K562 (cell line): ENCODE measurements at regions not wholly inside any gene's neighbourhood (a gene's known extent, or its start where the extent isn't known, plus 50 kb on each side); places are given as distances from the start of the nearest gene placed in this dataset.
A peak's percentile ranks its signal among the peaks of the same experiment; 100 is the strongest.

Experiments
- ATF1 ChIP-seq, 2 experiments: fragments of 450-650 bp in 1 of 2; IDR thresholded peaks; 2 replicates each; pipeline ENCODE4 v1.6.1; 2016; ENCODE audit warnings: missing compliant biosample characterization in 1 of 2, missing genetic modification characterization in 1 of 2
- ATF7 ChIP-seq: fragments of 450-650 bp; IDR thresholded peaks from 2 replicates; pipeline ENCODE4 v1.7.1; 2014; ENCODE audit warnings: mild to moderate bottlenecking, moderate library complexity
- CBFB ChIP-seq: sonication (generic); formaldehyde crosslinking; IDR thresholded peaks from 2 replicates; pipeline ENCODE4 v1.4.0; 2020; ENCODE audit warnings: mild to moderate bottlenecking, missing genetic modification reagents
- DACH1 ChIP-seq: fragments of 450-650 bp; IDR thresholded peaks from 2 replicates; pipeline ENCODE4 v1.6.1; 2018; ENCODE audit not compliant: partially characterized antibody
- FOXA3 ChIP-seq, 2 experiments: fragments of 450-650 bp in 1 of 2; sonication (generic) in 1 of 2; formaldehyde crosslinking; IDR thresholded peaks in 1 of 2; conservative IDR thresholded peaks in 1 of 2; 2 replicates each; pipeline versions ENCODE4 v1.4.0 to v1.8.0; 2020 to 2022; ENCODE audit warnings: mild to moderate bottlenecking in 2 of 2, missing genetic modification reagents in 1 of 2
- GATAD2B ChIP-seq: fragments of 450-650 bp; IDR thresholded peaks from 2 replicates; pipeline ENCODE4 v1.6.1; 2017; ENCODE audit warnings: mild to moderate bottlenecking, borderline replicate concordance
- HDAC3 ChIP-seq: fragments of 450-650 bp; IDR thresholded peaks from 2 replicates; pipeline ENCODE4 v1.6.1; 2018; ENCODE audit warnings: borderline replicate concordance, mild to moderate bottlenecking, moderate library complexity; ENCODE audit not compliant: partially characterized antibody
- MCM2 ChIP-seq: fragments of 450-650 bp; IDR thresholded peaks from 2 replicates; pipeline ENCODE4 v1.6.1; 2017; ENCODE audit warnings: low read depth, mild to moderate bottlenecking
- MECOM ChIP-seq: fragments of 250-450 bp; sonication (Bioruptor Pico); IDR thresholded peaks from 2 replicates; pipeline ENCODE4 v1.8.0; 2022; ENCODE audit warnings: inconsistent platforms
- MTF1 ChIP-seq: fragments of 250-450 bp; sonication (Bioruptor Pico); IDR thresholded peaks from 2 replicates; pipeline ENCODE4 v1.9.0; 2021; ENCODE audit warnings: moderate library complexity, mild to moderate bottlenecking, inconsistent platforms, borderline replicate concordance
- PHF21A ChIP-seq: fragments of 450-650 bp; IDR thresholded peaks from 2 replicates; pipeline ENCODE4 v1.6.1; 2017; ENCODE audit warnings: low read depth, borderline replicate concordance
- PML ChIP-seq: IDR thresholded peaks from 2 replicates; pipeline ENCODE4 v1.6.1; 2012; ENCODE audit warnings: low read length, inconsistent platforms
- PPARD ChIP-seq: fragments of 250-450 bp; sonication (Bioruptor Pico); IDR thresholded peaks from 2 replicates; pipeline ENCODE4 v1.8.0; 2022; ENCODE audit warnings: inconsistent platforms, mild to moderate bottlenecking, moderate library complexity
- SRF ChIP-seq, 2 experiments: fragments of 250-450, 450-650 bp in 1 of 2; sonication (Bioruptor Pico) in 1 of 2; sonication (generic) in 1 of 2; formaldehyde crosslinking; IDR thresholded peaks; 2 replicates each; pipeline versions ENCODE4 v1.5.0 to v1.5.1; 2020 to 2022; ENCODE audit warnings: mild to moderate bottlenecking in 1 of 2, missing genetic modification reagents in 1 of 2
- TRIM28 ChIP-seq: fragments of 450-650 bp; IDR thresholded peaks from 2 replicates; pipeline ENCODE4 v1.6.1; 2017
- ZNF143 ChIP-seq: sonication (generic); formaldehyde crosslinking; IDR thresholded peaks from 2 replicates; pipeline ENCODE4 v1.9.0; 2022; ENCODE audit warnings: mild to moderate bottlenecking, missing genetic modification reagents
- ZNF232 ChIP-seq: sonication (generic); formaldehyde crosslinking; IDR thresholded peaks from 2 replicates; pipeline ENCODE4 v1.8.0; 2022; ENCODE audit warnings: mild to moderate bottlenecking, missing genetic modification reagents
- ZNF324 ChIP-seq: fragments of 250-450 bp; sonication (Bioruptor Pico); IDR thresholded peaks from 2 replicates; pipeline ENCODE4 v1.4.0; 2020; ENCODE audit warnings: mild to moderate bottlenecking
- ZSCAN32 ChIP-seq: fragments of 450-650 bp; formaldehyde crosslinking; IDR thresholded peaks from 2 replicates; pipeline ENCODE4 v1.4.0; 2020; ENCODE audit warnings: mild to moderate bottlenecking, moderate library complexity
- TF ChIP-seq, protein P1 (sequence below), 3 experiments: fragments of 200-800 bp in 1 of 3; sonication (Bioruptor generic) in 1 of 3; sonication (generic) in 1 of 3; formaldehyde crosslinking in 1 of 3; IDR thresholded peaks; 2 replicates each; pipeline versions ENCODE4 v1.6.1 to v1.8.0; 2016 to 2022; ENCODE audit warnings: mild to moderate bottlenecking in 2 of 3, missing compliant biosample characterization in 2 of 3, missing genetic modification characterization in 2 of 3, missing genetic modification reagents in 1 of 3
- TF ChIP-seq, protein P2 (sequence below): IDR thresholded peaks from 2 replicates; pipeline ENCODE4 v1.6.1; 2011; ENCODE audit not compliant: insufficient read length; ENCODE audit errors: extremely low read depth
- TF ChIP-seq, protein P3 (sequence below): fragments of 250-450 bp; sonication (Bioruptor Pico); IDR thresholded peaks from 2 replicates; pipeline ENCODE4 v1.4.0; 2020; ENCODE audit warnings: mild to moderate bottlenecking, moderate library complexity

DNA sequence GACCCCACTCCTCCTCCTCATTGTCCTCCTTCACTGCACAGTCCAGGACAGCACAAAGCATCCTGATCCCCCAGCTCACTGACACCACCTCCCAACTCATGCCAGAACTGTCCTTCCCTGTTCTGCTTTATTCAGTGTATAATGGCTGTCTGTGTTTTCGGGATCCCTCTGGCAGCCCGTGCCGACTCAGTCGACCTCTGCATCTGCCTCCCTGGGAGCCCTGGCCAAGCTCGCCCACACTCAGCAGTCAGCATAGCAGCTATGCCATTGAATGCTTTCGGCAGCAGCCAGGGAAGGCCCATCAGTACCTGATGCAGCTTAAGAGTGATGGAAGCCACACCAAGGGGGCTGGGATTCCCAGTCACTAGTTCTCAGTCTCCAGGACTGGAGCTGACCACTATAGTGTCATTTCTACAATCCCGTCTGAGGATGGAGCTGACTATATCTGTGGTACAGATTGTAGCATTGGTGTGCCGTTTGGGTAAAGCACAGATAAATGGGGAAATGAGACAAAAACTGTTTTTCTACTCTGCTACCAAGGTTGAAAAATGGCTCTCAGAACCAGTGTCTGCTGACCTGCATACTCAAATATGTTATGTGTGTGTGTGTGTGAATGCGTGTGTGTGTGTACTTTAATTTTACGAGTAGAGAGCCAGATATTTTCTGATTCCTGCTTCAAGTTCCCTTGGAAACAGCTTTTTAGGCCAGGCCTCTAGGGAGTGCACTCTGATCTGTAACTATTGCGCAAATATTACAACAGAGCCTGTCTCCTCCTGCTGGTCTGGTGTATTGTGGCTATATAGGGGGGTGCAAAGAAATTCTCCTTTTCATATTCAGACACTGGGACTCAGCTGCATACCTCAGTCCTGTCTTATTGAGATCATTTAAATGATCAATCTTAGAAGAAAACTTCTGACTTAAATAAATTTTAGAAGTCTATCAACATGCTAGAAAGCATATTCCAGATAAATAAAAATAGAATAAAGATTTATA lies 78.8 kb upstream of the TOP3B start (continued):
- TF ChIP-seq MECOM (CRISPR knock-in tag) (no peak), GATAD2B (no peak), ZNF143 (CRISPR knock-in tag) (no peak), PHF21A (no peak), ATF7 (no peak), MCM2 (no peak), HDAC3 (no peak), SRF (CRISPR knock-in tag; IDR thresholded peaks at IDR 0.05) (peak; percentile 52 to 84; a peak in 3 of 4 replicates), ZSCAN32 (CRISPR knock-in tag) (no peak), CBFB (CRISPR knock-in tag) (no peak), ZNF324 (CRISPR knock-in tag) (no peak), TRIM28 (no peak), ATF1 (CRISPR knock-in tag; IDR thresholded peaks at IDR 0.05) (no peak), ATF1 (tag; IDR thresholded peaks at IDR 0.05) (no peak), MTF1 (CRISPR knock-in tag) (no peak), PML (no peak), FOXA3 (CRISPR knock-in tag; conservative IDR thresholded peaks at IDR 0.05 in 1 of 2, IDR thresholded peaks at IDR 0.05 in 1 of 2) (peak in 1 of 2 experiments; percentile 51; a peak in 2 of 4 replicates), ZNF232 (CRISPR knock-in tag) (0 out of 2 replicates have a peak, but pooled peaks have one; percentile 27), PPARD (CRISPR knock-in tag) (no peak), DACH1 (no peak)
- TF ChIP-seq, protein P1, sequence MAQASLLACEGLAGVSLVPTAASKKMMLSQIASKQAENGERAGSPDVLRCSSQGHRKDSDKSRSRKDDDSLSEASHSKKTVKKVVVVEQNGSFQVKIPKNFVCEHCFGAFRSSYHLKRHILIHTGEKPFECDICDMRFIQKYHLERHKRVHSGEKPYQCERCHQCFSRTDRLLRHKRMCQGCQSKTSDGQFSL (CRISPR knock-in tag; IDR thresholded peaks at IDR 0.05), result peak; percentile 87; the same call in 1 of the 2 replicates
- TF ChIP-seq, protein P1 (tag; IDR thresholded peaks at IDR 0.05), result peak in 1 of 2 experiments; percentile 93; a peak in 2 of 4 replicates
- TF ChIP-seq, protein P2, sequence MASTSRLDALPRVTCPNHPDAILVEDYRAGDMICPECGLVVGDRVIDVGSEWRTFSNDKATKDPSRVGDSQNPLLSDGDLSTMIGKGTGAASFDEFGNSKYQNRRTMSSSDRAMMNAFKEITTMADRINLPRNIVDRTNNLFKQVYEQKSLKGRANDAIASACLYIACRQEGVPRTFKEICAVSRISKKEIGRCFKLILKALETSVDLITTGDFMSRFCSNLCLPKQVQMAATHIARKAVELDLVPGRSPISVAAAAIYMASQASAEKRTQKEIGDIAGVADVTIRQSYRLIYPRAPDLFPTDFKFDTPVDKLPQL, result no peak
- TF ChIP-seq, protein P3, sequence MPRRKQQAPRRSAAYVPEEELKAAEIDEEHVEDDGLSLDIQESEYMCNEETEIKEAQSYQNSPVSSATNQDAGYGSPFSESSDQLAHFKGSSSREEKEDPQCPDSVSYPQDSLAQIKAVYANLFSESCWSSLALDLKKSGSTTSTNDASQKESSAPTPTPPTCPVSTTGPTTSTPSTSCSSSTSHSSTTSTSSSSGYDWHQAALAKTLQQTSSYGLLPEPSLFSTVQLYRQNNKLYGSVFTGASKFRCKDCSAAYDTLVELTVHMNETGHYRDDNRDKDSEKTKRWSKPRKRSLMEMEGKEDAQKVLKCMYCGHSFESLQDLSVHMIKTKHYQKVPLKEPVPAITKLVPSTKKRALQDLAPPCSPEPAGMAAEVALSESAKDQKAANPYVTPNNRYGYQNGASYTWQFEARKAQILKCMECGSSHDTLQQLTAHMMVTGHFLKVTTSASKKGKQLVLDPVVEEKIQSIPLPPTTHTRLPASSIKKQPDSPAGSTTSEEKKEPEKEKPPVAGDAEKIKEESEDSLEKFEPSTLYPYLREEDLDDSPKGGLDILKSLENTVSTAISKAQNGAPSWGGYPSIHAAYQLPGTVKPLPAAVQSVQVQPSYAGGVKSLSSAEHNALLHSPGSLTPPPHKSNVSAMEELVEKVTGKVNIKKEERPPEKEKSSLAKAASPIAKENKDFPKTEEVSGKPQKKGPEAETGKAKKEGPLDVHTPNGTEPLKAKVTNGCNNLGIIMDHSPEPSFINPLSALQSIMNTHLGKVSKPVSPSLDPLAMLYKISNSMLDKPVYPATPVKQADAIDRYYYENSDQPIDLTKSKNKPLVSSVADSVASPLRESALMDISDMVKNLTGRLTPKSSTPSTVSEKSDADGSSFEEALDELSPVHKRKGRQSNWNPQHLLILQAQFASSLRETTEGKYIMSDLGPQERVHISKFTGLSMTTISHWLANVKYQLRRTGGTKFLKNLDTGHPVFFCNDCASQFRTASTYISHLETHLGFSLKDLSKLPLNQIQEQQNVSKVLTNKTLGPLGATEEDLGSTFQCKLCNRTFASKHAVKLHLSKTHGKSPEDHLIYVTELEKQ (CRISPR knock-in tag), result 0 out of 2 replicates have a peak, but pooled peaks have one; percentile 29
